AG09309 (cell line): ENCODE measurements at regions not wholly inside any gene's neighbourhood (a gene's known extent, or its start where the extent isn't known, plus 50 kb on each side); places are given as distances from the start of the nearest gene placed in this dataset.

Experiments
- DNase-seq: peaks from one replicate; pipeline ENCODE4 v3.0.0-alpha.2; 2010; ENCODE audit warnings: low read depth
- H3K4me3 ChIP-seq: 2 replicates; pipeline ENCODE4 v1.5.1; 2011; ENCODE audit warnings: mild to moderate bottlenecking, low read depth, low read length, moderate library complexity; ENCODE audit not compliant: control insufficient read depth
- CTCF ChIP-seq: IDR thresholded peaks from 2 replicates; pipeline ENCODE4 v1.5.1; 2011; ENCODE audit warnings: mild to moderate bottlenecking, low read depth, low read length, inconsistent platforms; ENCODE audit not compliant: insufficient read depth, control insufficient read depth; ENCODE audit errors: missing control alignments

GRCh38 chr17:55660178-55660886 lies 62.3 kb downstream of the TMEM100 start:
- no peak for TF ChIP-seq CTCF
- DNase-seq: no peak
- H3K4me3 ChIP-seq: no peak overlapping the region

- no peak overlapping the region for H3K4me3 ChIP-seq
- DNase-seq: no peak
- no peak for TF ChIP-seq CTCF
Observed at GRCh38 chr17:55659661-55660060, 63.0 kb downstream of the TMEM100 start.

- H3K4me3 ChIP-seq: no peak overlapping the region
- no peak for DNase-seq
- TF ChIP-seq CTCF: no peak
Observed at GRCh38 chr17:55655777-55656176, 66.9 kb downstream of the TMEM100 start.

- TF ChIP-seq CTCF: no peak
- no peak overlapping the region for H3K4me3 ChIP-seq
- DNase-seq: no peak
Observed at GRCh38 chr17:55654821-55655220, 67.8 kb downstream of the TMEM100 start.

- H3K4me3 ChIP-seq: no peak overlapping the region
- no peak for DNase-seq
- no peak for TF ChIP-seq CTCF
Observed at GRCh38 chr17:55654022-55654421, 68.6 kb downstream of the TMEM100 start.

GRCh38 chr17:55652825-55653224 lies 69.8 kb downstream of the TMEM100 start:
- DNase-seq: no peak
- peak; percentile 7 for TF ChIP-seq CTCF
- no peak overlapping the region for H3K4me3 ChIP-seq

- no peak for TF ChIP-seq CTCF
- no peak for DNase-seq
- H3K4me3 ChIP-seq: no peak overlapping the region
Observed at GRCh38 chr17:55652114-55652823, 70.4 kb downstream of the TMEM100 start.
